Mesendoderm (in vitro differentiated cells): ENCODE measurements at regions not wholly inside any gene's neighbourhood (a gene's known extent, or its start where the extent isn't known, plus 50 kb on each side); places are given as distances from the start of the nearest gene placed in this dataset.

ENCODE experiments used
- DNase-seq: peaks from one replicate; pipeline ENCODE4 v3.0.0; 2013
- H2AK5ac ChIP-seq: 2 replicates; pipeline ENCODE4 v1.6.1; 2013; ENCODE audit warnings: low read length, inconsistent platforms
- H2BK120ac ChIP-seq: 2 replicates; pipeline ENCODE4 v1.6.1; 2013; ENCODE audit warnings: low read depth, mild to moderate bottlenecking, low read length, moderate library complexity, mixed read lengths
- H2BK15ac ChIP-seq: replicated peaks from 2 replicates; pipeline ENCODE4 v1.6.1; 2013; ENCODE audit warnings: low read depth, mild to moderate bottlenecking, moderate library complexity
- H2BK5ac ChIP-seq: 2 replicates; pipeline ENCODE4 v1.6.1; 2013; ENCODE audit warnings: low read length, inconsistent platforms
- H3K18ac ChIP-seq: 2 replicates; pipeline ENCODE4 v1.6.1; 2013; ENCODE audit warnings: mild to moderate bottlenecking, low read length, mixed read lengths
- H3K23ac ChIP-seq: one replicate; pipeline ENCODE4 v1.6.1; 2013; ENCODE audit warnings: low read length
- H3K27ac ChIP-seq: 2 replicates; pipeline ENCODE4 v1.5.1; 2013; ENCODE audit warnings: low read depth, mild to moderate bottlenecking, inconsistent platforms, low read length, moderate library complexity
- H3K27me3 ChIP-seq: 2 replicates; pipeline ENCODE4 v1.6.1; 2013; ENCODE audit warnings: low read length, control low read depth, mild to moderate bottlenecking, inconsistent platforms; ENCODE audit not compliant: insufficient read depth, poor library complexity
- H3K36me3 ChIP-seq: 2 replicates; pipeline ENCODE4 v1.6.1; 2013; ENCODE audit warnings: low read length, inconsistent platforms; ENCODE audit not compliant: control insufficient read depth, insufficient read depth
- H3K4ac ChIP-seq: one replicate; pipeline ENCODE4 v1.6.1; 2013; ENCODE audit warnings: low read depth, mild to moderate bottlenecking, low read length, moderate library complexity
- H3K4me1 ChIP-seq: 2 replicates; pipeline ENCODE4 v1.6.1; 2013; ENCODE audit warnings: low read depth, low read length, inconsistent platforms; ENCODE audit not compliant: control insufficient read depth
- H3K4me2 ChIP-seq: 2 replicates; pipeline ENCODE4 v1.6.1; 2013; ENCODE audit warnings: low read length
- H3K4me3 ChIP-seq: 2 replicates; pipeline ENCODE4 v1.5.1; 2013; ENCODE audit warnings: mild to moderate bottlenecking, low read length
- H3K56ac ChIP-seq: one replicate; pipeline ENCODE4 v1.6.1; 2013; ENCODE audit warnings: low read length
- H3K79me1 ChIP-seq: 2 replicates; pipeline ENCODE4 v1.6.1; 2013; ENCODE audit warnings: low read length, inconsistent platforms
- H3K79me2 ChIP-seq: 2 replicates; pipeline ENCODE4 v1.6.1; 2013; ENCODE audit warnings: mild to moderate bottlenecking, low read length; ENCODE audit not compliant: control insufficient read depth, insufficient read depth
- H3K9ac ChIP-seq: 2 replicates; pipeline ENCODE4 v1.6.1; 2013; ENCODE audit warnings: low read length, inconsistent platforms
- H4K5ac ChIP-seq: one replicate; pipeline ENCODE4 v1.6.1; 2013; ENCODE audit warnings: low read length
- H4K8ac ChIP-seq: one replicate; pipeline ENCODE4 v1.6.1; 2013; ENCODE audit warnings: low read depth, mild to moderate bottlenecking, control low read depth, low read length, moderate library complexity
- WGBS: extraction: QIAGEN DNeasy Blood & Tissue Kit; methylation state at CpG from one replicate; pipeline ENCODE4 v1.1.7; 2013; ENCODE audit warnings: low lambda C conversion rate, missing lambda C conversion rate; ENCODE audit not compliant: insufficient coverage; ENCODE audit errors: extremely low coverage; 5-methylcytosine and 5-hydroxymethylcytosine counted together

DNA sequence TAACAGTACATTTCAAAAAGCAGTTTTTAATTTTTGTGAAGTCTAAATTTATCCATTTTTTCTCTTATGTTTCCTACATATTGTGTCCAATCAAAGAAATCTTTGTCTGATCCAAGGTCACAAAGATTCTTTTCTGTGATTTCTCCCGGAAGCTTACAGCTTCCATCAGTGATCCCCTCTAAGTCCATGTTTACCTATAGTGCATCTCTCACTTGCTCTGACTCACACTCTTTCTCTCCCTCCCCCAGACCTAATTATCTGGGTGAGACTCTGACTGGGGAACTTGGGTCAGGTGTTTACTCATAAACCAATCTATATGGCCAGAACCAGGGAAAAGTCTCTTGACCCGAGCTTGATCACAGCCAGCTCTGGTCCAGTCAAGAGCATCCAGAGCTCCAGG, 224.4 kb downstream of the SPTSSA start:
- H3K79me1 ChIP-seq: no peaks in the 10 kb centered on the region

DNA sequence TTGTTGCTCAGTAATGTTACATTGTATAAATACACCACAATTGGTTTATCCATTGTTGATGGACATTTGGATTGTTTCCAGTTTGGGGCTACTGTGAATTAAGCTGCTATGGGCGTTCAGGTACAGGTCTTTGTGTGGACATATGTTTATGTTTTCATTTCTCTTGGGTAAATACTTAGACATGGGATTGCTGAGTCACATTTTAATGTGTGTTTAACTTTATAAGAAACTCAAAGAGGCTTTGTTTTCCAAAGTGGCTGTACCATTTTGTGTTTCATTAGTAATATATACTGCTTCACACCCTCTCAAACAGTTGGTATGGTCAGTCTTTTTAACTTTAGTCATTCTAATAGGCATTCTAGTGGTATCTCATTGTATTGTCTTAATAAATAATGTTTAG, 225.0 kb downstream of the SPTSSA start:
- H3K79me1 ChIP-seq: no peaks in the 10 kb centered on the region
- H4K5ac ChIP-seq: no peak overlapping the region
- no peak overlapping the region for H3K4me2 ChIP-seq
- H3K27ac ChIP-seq: no peak overlapping the region
- H2BK120ac ChIP-seq: no peak overlapping the region
- no peak overlapping the region for H3K9ac ChIP-seq
- no peak overlapping the region for H3K18ac ChIP-seq
- WGBS: no CpG with 5 or more reads among the region's 1 CpG
- H3K23ac ChIP-seq: no peak overlapping the region
- H3K4me1 ChIP-seq: no peaks in the 10 kb centered on the region
- H2BK15ac ChIP-seq: no peak overlapping the region
- H3K27me3 ChIP-seq: no peaks in the 10 kb centered on the region
- H3K4me3 ChIP-seq: no peak overlapping the region
- H4K8ac ChIP-seq: no peak overlapping the region
- H3K36me3 ChIP-seq: no peaks in the 10 kb centered on the region
- H3K4ac ChIP-seq: no peak overlapping the region
- H3K79me2 ChIP-seq: no peaks in the 10 kb centered on the region
- no peak overlapping the region for H3K56ac ChIP-seq
- no peak overlapping the region for H2AK5ac ChIP-seq
- no peak overlapping the region for H2BK5ac ChIP-seq
- no peak for DNase-seq

More for the DNA sequence above, 224.4 kb downstream of the SPTSSA start:
- no peak overlapping the region for H3K18ac ChIP-seq
- WGBS: no CpG with 5 or more reads among the region's 2 CpGs
- no peaks in the 10 kb centered on the region for H3K36me3 ChIP-seq
- no peaks in the 10 kb centered on the region for H3K79me2 ChIP-seq
- no peak overlapping the region for H3K27ac ChIP-seq
- no peak overlapping the region for H3K4ac ChIP-seq
- H3K56ac ChIP-seq: no peak overlapping the region
- no peak overlapping the region for H2AK5ac ChIP-seq
- H2BK15ac ChIP-seq: no peak overlapping the region
- H3K4me3 ChIP-seq: no peak overlapping the region
- no peak overlapping the region for H2BK5ac ChIP-seq
- DNase-seq: no peak
- H4K5ac ChIP-seq: no peak overlapping the region
- no peak overlapping the region for H4K8ac ChIP-seq
- no peaks in the 10 kb centered on the region for H3K4me1 ChIP-seq
- H3K23ac ChIP-seq: no peak overlapping the region
- no peaks in the 10 kb centered on the region for H3K27me3 ChIP-seq
- no peak overlapping the region for H2BK120ac ChIP-seq
- no peak overlapping the region for H3K9ac ChIP-seq
- no peak overlapping the region for H3K4me2 ChIP-seq

DNA sequence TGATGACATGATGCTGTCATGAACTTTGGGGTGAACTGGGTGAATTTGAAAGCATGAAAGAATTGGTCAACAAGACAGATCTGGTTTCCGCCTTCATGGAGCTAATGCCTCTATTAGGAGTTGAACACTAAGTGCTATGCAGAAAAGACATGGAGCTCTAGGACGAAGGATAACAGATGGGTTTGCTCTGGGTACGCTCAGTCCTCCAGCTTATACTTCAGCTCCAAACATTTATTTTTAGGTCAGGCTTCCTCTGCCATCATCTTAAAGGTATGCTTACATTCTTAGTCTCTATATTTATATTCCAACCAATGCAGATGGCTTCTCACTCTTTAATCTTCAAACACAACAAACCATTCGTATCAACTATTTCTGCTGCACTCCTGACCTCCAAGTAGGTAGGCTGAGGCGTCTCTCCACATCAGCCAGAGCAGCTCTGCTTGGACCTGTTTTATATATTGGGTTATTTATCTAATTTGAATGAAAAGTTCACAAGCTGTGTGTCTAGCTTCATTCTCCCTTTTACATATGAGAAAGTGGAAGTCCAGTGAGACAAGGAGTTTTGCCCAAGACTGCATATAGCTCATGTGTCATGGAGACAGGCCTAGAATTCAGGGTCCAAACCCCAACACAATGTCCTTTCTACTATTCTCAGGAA, 226.3 kb downstream of the SPTSSA start:
- Histone ChIP-seq H3K4ac (no peak overlapping the region), H3K79me2 (no peaks in the 10 kb centered on the region), H4K5ac (no peak overlapping the region), H3K9ac (no peak overlapping the region), H3K79me1 (no peaks in the 10 kb centered on the region), H3K36me3 (no peaks in the 10 kb centered on the region), H3K4me1 (no peaks in the 10 kb centered on the region), H2BK15ac (no peak overlapping the region), H3K27me3 (no peaks in the 10 kb centered on the region), H3K56ac (no peak overlapping the region), H3K27ac (no peak overlapping the region), H2BK120ac (no peak overlapping the region), H3K4me2 (no peak overlapping the region), H3K18ac (no peak overlapping the region), H4K8ac (no peak overlapping the region), H3K4me3 (no peak overlapping the region), H2BK5ac (no peak overlapping the region), H3K23ac (no peak overlapping the region), H2AK5ac (no peak overlapping the region)
- 100% methylated on average over 1 of the region's 5 CpGs for WGBS
- DNase-seq: no peak

DNA sequence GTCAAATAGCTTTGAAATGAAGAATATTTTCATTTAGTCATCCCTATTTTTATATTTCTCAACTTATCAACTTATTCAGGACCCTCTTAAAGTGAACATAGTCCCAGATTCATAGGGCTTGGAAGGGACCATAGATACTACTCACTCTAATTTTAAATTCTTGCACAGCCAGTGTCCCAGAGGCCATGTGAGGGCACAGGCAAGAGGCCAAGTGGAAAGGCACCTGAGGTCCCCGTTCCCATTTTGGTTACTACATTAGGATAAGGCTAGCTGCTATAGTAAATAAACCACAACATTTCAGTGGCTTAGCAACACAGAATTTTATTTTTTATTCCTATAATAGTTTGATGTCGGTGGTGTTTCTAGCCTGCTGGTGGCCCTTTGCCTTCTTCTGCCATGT, 227.8 kb downstream of the SPTSSA start:
- WGBS: no CpG with 5 or more reads among the region's 2 CpGs
- no peak overlapping the region for H3K9ac ChIP-seq
- no peaks in the 10 kb centered on the region for H3K79me1 ChIP-seq
- no peaks in the 10 kb centered on the region for H3K4me1 ChIP-seq
- H2BK5ac ChIP-seq: no peak overlapping the region
- no peaks in the 10 kb centered on the region for H3K36me3 ChIP-seq
- H2BK15ac ChIP-seq: no peak overlapping the region
- no peak overlapping the region for H3K27ac ChIP-seq
- no peak overlapping the region for H3K56ac ChIP-seq
- no peak overlapping the region for H4K8ac ChIP-seq
- no peaks in the 10 kb centered on the region for H3K79me2 ChIP-seq
- no peak overlapping the region for H2BK120ac ChIP-seq
- no peak overlapping the region for H3K18ac ChIP-seq
- DNase-seq: no peak
- no peaks in the 10 kb centered on the region for H3K27me3 ChIP-seq
- no peak overlapping the region for H3K23ac ChIP-seq
- no peak overlapping the region for H2AK5ac ChIP-seq
- H3K4me2 ChIP-seq: no peak overlapping the region
- H4K5ac ChIP-seq: no peak overlapping the region
- H3K4ac ChIP-seq: no peak overlapping the region
- H3K4me3 ChIP-seq: no peak overlapping the region

DNA sequence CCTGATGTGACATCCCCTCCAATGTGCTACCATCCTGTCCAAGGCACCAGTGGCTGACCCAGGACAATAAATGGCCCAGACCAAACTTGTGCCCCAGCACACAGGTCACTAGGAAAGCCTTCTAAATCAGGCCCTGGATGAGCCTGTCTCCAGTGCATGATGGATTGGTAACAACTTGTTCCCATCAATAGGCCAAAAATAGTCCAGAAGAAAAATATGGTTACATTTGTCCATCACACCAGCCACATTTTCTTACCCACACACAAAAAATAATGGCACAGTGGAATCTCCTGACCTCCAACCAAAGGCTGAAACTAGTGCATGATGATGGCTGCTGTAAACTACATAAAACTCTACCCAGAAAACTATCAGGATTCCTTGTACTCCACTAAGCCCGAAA, 228.4 kb downstream of the SPTSSA start:
- Histone ChIP-seq H3K4me2 (no peak overlapping the region), H3K23ac (no peak overlapping the region), H3K79me1 (no peaks in the 10 kb centered on the region), H2BK15ac (no peak overlapping the region), H2BK5ac (no peak overlapping the region), H3K56ac (no peak overlapping the region), H4K5ac (no peak overlapping the region), H3K4ac (no peak overlapping the region), H3K36me3 (no peaks in the 10 kb centered on the region), H3K4me1 (no peaks in the 10 kb centered on the region), H3K9ac (no peak overlapping the region), H3K27me3 (no peaks in the 10 kb centered on the region), H3K27ac (no peak overlapping the region), H4K8ac (no peak overlapping the region), H2BK120ac (no peak overlapping the region), H2AK5ac (no peak overlapping the region), H3K18ac (no peak overlapping the region), H3K79me2 (no peaks in the 10 kb centered on the region), H3K4me3 (no peak overlapping the region)
- DNase-seq: no peak
- WGBS: no CpG with 5 or more reads among the region's 1 CpG

DNA sequence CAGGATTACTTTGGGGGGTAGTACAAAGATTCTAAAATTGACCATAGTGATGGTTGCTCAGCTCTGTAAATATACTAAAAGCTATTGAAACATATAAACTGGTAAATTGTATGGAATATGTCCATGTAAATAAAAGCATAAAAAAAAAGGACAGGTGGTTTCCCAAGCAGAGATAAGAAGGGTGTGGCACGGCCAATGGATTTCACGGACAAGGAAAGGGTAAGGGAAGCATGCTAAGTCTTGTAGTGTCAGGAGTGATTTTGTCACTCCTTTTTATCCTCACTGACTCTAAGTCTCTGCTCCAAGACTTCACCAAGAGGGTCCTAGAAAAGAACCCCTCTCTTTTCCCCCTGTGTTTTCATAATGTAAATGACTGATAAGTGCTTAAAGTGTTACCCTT, 229.2 kb downstream of the SPTSSA start:
- Histone ChIP-seq H4K5ac (no peak overlapping the region), H3K18ac (no peak overlapping the region), H3K27ac (no peak overlapping the region), H3K27me3 (no peaks in the 10 kb centered on the region), H3K4ac (no peak overlapping the region), H3K9ac (no peak overlapping the region), H3K79me2 (no peaks in the 10 kb centered on the region), H2BK15ac (no peak overlapping the region), H3K79me1 (no peaks in the 10 kb centered on the region), H3K56ac (no peak overlapping the region), H4K8ac (no peak overlapping the region), H2AK5ac (no peak overlapping the region), H3K4me1 (no peaks in the 10 kb centered on the region), H3K36me3 (no peaks in the 10 kb centered on the region), H3K23ac (no peak overlapping the region), H3K4me2 (no peak overlapping the region), H3K4me3 (no peak overlapping the region), H2BK5ac (no peak overlapping the region), H2BK120ac (no peak overlapping the region)
- no CpG with 5 or more reads among the region's 2 CpGs for WGBS
- DNase-seq: no peak
